Anterior cingulate cortex (tissue), 58 donors: ENCODE measurements at regions not wholly inside any gene's neighbourhood (a gene's known extent, or its start where the extent isn't known, plus 50 kb on each side); places are given as distances from the start of the nearest gene placed in this dataset.

Source experiments
- DNase-seq, 58 donors: peaks; one replicate each; lab custom pipeline; 2025; lab: John Stamatoyannopoulos, UW

DNA sequence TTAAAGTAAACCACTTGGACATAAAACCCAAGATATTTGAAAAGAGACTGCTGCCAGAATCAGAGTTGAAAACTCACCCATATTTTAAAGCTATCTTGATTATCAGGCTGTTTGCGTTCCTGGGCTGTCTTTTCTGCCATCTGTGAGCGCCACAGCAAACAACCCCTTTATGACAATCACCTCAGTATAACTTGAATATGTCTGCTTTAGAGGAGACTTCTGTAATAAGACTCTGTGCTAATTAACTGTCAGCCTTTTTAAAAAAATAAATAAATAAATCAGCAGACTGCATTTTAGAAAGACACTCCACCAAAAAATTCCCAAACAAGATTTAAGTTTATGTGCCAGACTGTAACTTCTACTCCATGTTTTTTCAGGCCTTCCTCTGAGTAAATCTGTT, 375.7 kb upstream of the CCNH start:
- no peak for DNase-seq

DNA sequence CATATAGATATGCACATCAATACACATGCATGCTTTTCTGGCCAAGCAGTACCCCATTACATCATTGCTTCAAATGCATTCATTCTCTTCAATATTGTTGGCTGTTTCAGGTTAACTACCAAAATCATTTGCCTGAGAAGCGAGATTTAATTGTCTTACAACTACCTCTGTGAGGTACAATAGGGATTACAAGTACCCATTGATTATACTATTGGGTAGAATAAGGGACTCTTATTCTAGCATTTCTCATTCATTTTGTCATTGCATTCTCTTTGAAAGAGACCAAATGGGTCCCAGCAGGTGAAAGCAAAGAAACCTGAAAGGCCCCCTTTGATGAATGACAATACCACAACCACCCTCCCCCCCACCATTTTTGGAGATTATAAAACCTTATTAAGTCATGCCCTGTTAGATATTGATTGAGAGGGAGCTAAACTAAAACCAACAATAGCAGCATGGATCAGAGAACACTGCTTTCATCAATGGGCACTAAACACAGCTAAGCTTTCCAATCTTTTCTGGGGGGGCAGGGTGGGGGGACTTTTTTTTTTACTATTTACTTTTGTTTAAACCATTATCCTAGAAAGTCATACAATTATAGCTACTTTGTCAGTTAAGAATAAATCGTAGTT, 375.0 kb upstream of the CCNH start:
- DNase-seq = no peak

DNA sequence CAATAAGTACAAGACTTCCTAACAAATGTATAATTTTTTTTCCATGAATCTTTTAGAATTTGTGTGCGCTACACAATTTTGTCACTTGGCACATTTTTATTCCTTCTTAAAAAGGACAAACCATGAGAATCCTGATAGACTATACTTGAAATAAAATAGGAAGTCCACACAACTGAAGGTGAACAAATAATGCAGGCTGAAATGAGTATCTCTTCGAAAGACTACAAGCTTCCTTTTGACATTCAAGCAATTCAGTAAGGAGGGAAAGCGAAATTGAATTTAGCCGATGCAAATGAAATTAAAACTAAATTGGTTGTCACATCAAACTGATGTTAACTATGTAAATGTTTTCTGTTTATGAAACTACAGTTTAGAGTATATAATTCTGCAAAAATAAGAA, 374.4 kb upstream of the CCNH start:
- DNase-seq = peak in 1 of 58 donors; percentile 10

DNA sequence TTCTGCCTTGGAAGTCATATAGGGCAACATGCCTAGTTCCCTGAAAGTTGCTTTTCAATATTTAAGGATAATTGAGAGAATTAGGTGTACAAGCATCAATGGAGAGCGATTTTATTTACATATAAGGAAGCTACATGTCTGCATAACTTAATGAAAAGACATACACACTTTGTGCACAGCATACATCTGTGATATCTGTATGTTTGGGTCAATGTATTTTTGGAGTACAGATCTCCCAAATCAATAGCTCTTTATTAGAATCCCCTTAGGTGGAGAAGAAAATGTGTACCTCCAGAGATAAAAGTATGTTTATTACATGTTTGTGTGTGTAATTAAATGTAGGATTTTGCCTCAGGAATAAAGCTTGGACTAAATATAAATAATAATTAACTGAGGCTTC, 373.7 kb upstream of the CCNH start:
- no peak for DNase-seq

DNA sequence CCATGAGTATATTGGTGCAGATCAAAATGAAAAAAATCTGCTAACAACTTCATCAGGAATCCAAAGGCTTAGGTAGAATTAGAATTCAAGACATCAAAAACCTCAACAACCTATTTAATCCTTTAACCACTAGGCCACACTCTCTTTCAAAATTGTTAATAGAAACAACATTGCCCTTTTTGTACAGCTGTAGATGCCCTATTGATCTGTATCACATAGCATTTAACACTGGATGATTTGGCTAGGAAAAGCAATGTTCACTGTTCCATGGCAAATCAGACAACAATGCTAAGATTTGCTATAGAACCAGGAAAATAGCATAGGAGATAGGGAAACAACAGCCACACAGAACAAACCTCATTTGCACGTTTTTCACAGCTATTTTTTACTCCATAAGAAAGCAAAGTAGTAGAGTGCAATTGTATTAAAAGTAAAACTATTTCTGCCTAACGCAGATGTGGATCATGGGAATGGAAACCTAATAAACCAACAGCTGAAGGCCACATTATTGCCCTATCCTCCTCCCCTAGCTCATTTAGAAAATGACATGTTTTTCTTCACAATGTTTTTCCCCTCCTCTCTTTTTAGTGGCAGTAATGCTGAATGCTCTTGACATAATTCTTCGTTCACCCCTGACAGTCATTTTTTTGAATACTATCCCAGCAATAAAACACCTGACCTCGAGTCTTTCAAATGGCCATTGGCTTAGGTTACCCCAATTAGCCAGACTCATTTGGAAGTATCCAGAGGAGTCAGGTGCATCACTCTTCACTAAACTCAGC, 373.0 kb upstream of the CCNH start:
- no peak for DNase-seq

DNA sequence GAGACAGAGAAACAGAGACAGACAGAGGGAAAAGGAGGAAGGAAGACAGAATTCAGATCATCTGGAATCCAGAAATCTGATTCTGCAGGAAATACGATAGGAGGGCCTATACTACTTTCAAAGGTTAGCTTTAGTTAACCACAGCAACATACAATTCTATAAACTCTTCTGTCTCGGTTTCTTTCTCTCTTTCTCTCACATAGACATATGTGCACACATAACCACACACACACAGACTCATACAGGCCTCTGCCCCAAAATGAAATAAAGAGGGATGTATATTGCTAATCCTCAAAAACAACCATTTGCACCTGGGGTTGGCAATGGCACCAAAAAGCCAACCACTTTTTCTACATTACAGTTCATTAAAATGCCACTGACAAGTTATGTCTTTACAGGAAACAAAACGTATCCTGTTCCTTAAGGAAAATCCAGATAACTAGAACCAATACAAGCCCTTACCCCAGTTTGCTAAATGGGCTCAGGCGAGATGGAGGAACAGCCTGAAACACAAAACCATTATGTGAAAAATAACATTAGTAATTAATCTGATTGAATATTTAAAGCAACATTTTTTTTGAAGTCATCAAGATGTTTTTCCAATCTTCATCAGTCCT, 372.3 kb upstream of the CCNH start:
- DNase-seq = no peak

DNA sequence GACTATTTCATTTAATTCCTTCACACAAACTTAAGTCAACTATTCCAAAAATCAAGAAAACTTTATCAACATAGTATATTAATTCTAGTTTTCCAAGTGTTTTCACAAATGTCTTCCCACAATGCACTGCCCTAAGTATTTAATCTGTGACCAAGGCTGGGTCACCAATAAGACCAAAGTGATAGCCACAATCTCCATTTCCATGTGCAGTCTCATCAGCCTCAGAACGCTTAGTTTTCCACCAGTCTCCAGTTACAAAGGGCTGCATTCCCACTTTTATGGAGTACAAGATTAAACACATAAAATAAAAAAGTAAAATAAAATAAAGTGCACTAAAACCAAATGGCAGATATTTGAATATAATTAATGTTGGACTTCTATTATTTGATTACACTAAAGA, 371.6 kb upstream of the CCNH start:
- DNase-seq = no peak

DNA sequence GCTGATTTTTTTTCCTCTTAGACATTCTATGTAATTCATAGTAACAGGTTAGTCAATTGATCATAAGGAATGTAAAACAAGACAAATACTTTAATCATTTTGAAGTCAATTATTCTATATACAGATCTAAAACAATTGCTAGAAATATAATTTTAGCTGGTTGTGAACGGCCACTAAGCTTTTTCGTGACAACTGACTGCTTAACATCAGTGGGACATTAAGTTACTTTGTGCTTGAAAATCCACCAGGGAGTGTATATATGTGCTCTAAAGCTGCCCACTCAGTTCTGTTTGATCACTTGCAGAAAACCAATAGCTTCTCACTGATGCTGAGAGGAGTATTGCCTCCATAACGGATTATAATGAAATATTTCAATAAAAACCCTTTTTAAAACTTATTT, 370.2 kb upstream of the CCNH start:
- peak in 1 of 58 donors; percentile 19 for DNase-seq

DNA sequence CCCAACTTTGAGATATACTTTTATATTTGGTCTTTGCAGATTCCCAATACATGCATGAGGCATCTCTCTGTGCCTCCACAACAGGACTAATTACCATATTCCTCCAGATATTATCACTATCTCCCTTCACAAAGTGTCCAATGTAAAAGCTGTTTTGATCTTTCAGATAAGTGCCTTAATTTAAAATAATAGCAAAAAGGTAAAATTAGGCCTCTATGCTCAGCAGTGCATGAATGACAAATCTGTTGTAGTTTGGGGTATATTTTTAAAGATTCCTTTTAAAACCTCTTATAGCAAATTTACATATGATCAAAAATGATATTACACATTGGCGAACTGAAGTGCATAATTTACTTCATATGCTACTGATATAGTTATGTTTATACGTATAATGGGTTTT, 369.2 kb upstream of the CCNH start:
- DNase-seq = no peak

DNA sequence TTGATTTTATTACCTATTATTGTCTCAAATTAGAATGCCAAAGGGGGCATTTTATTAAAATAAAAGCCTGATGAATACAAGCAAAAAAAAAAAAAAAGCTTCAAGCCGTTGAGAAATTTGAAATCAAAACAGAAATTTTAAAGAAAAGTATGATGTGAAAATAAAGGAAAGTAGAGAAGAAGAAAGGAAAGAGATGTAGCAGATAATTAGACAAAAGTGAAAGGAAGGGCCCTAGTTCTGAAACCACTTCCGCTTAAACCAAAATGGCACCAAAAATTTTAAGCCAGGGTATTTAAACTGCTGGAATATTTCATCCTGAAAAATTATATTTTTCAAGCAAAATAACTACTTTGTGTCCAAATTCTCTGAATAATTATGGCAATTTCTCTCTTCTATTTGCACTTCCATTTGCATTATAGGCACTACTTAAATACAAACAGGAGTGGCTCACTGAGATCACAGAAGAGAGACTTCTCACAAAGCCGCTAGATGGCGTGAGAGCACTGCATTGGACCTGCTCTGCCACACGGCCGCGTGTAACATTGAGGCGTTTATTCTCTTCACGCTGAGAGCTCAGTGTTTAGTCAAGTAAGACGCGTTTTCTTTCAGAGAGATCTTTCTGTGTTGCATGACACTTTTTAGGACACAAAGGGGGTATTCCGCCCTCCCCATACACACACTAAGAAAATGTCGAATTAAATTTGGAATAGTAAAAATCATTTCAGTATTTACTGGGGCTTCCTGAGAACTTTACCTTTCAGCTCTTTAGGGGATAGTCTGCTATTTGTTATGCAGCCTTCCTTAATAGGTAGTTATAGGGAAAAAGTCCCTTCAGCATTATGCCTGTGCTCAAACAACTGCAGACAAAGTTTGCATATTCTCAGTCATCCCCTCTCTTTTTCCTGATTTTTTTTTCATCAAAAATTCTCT, 368.4 kb upstream of the CCNH start:
- peak in 57 of 58 donors; percentile 26 to 94 (median 77) for DNase-seq

DNA sequence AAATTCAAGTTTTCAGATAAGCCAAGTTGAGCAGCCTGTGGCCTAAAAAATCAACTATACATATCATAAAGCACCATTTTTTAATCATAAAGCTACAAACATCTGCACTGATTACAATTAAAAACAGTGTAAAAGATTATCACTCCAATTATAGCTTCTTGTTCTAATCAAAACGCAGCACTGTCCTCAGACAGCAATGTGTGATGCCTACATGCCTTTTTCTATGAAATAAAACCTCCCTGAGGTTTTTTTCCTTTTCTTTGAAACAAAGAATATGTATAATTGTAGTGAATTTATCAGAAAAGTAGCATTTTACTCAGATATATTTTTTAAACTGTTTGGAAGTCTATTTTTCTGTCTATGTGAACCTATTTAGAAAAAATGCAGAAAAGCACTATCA, 366.1 kb upstream of the CCNH start:
- DNase-seq = no peak

DNA sequence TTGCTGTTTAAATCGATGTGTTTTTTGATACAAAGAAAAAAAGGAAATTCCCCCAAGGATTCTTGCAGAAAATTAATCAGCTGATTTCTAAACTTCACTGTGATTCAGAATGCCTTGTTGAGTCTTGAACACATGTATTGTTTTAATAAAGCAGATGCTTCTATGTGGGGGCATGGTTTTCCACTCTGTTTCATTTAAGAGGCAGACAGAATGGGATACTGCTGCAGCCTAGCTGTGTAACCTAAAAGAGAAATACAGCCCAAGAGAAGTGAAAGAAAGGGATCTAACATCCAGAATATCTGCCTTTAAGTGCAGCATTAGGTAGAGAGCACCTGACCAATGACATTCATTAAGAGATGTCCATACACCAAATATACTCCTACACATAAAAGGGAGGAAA, 365.1 kb upstream of the CCNH start:
- peak in 1 of 58 donors; percentile 31 for DNase-seq

DNA sequence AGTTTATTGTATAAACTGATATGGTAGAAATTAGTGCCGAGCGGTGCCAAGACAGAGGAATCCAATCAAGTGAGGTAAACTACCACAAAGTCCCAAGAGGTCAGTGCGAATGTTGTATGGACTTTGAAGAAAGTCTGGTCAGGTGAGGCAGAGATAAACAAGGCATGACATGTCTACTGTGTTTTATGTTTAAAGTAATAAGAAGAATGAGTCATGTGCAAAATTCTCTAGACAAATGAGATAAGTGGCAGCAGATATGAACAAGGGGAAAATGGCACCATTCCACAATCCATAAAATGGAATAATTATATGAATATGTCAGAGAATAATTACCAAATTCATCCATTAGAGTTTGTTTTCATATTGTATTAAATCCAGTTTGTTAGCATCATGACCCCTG, 364.1 kb upstream of the CCNH start:
- DNase-seq = no peak

DNA sequence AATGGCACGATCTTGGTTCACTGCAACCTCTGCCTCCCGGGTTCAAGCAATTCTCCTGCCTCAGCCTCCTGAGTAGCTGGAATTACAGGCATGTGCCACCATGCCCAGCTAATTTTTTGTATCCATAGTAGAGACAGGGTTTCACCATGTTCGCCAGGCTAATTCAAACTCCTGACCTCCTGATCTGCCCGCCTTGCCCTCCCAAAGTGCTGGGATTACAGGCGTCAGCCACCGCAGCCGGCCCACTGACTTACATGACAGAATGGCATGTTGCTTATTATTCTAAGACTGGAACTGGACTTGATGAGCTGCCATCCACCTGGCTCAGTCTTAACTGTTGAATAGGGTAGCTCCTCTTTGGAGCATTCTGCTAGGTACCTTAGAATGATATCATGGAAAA, 363.6 kb upstream of the CCNH start:
- peak in 1 of 58 donors; percentile 2 for DNase-seq

DNA sequence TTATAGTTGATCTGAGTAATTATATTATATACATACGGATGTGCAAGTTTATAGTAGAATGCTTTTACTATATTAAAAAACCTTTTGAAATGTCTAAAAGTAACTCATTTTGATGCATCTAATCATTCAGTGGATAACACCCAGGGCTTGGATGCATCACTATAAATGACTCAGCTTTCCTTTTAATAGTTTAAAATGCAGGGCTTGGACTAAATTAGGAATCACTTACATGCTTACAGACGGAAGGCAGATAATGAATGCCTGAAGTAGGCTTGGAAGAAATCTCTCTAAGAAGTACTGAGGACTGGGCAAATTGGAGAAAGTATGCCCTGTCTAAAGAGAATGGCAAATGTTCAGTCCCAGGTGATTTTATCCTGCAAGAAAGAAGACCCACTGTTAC, 362.5 kb upstream of the CCNH start:
- DNase-seq = peak in 1 of 58 donors; percentile 40

DNA sequence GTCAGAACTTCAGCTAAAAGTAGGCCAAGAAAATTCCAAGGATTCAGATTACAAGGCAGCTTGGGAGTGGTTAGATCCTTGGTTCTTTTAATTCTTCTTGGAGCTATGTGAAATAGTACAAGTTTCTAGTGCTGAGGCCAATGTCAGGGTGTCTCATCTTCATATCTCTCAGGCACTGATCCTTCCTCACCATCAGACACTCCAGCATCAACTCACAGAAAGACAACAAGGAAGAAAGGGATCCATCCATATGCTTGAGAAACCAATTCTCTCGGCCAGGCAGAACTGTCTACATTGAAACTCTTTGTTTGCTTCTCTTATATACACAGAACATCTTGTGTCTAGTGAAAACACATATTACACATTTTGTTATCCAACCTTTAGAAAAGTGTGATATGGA, 362.1 kb upstream of the CCNH start:
- no peak for DNase-seq

DNA sequence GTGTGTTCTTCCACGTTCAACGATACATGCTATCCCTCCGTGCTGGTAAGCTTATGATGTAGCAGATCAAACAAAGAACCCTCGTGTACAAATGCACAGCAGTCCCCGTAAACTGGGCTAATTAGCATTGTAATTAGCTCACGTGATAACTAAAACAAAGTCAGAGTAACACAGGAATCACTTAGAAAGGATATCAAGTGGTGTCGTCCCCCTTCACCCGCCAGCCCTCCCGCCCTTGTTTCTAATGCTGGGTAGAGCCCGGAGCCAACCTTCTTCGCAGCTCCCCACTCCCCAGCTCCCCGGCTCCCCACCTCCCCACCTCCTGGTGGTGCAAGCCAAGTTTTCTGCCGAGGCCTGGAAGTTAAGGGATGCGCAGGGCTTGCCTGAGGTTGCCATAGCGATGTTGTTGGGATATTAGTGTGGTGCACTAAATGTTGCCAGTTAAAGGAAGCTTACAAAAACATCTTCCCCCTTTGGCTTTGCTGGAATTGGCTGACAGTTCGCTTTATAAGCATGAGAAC, 357.9 kb upstream of the CCNH start:
- DNase-seq = peak in 50 of 58 donors; percentile 5 to 78 (median 48)

DNA sequence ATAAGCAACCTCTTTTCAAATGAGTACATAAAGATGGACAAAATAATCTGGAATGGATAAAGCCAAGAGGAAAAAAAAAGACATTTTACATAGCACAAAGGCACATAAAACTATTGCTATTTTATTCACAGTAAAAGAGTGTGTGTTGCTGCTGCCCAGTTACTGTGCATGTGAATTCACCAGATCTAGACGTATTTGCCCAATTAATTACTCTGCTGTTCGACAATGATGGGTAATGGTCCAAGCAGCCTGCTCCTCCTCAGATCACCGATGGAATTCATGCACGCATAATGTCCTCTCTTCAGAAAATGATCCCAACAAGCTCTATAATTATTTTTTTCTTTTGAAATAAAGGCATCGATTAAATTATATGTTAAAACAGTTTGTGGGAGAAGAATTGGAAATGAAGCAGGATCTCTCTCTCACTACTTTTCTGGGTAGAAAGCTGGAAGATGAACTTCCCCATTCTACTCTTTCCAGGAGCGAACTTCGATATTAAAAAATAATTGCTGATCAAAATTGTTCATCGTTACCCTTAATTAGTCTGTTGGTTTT, 357.4 kb upstream of the CCNH start:
- peak in 1 of 58 donors; percentile 24 for DNase-seq

DNA sequence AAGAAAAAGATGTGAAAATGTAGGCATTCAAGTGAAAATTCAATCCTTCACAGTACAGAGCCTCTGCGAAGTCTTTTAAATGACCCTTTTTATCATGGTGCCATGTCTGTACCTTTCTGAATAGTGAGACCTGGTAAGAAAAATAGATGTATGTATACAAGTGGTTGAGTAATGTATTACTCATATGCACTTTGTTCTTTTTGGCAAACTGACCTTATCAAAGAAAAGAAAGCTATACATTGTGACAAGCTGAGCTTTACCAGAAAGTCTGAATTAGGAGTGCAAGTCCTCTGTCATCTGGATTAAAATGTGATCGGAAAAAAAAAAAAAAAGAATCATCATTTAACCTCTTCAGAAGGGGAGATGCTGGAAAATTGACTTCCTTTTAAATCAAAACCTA, 356.4 kb upstream of the CCNH start:
- DNase-seq = no peak

DNA sequence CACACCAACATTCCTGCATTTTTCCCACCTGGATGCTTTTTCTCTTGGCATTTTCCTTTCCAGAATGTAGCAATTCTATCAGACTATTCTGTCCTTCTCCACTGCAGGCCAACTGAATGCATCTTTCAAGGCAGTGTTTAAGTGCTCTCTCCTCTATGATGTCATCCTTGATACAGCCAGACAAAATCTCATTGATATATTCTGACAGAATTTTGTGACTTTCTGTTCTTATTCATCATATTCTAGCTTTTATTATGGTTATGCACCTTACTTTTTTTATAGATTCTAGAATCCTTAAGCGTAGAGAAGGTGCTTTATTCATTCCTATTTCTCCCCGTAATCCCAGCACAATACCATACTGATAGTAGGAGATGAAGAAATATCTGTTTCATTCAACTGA, 355.5 kb upstream of the CCNH start:
- no peak for DNase-seq
